ENCODE measurements at regions not wholly inside any gene's neighbourhood (a gene's known extent, or its start where the extent isn't known, plus 50 kb on each side); places are given as distances from the start of the nearest gene placed in this dataset.

GRCh38 chr13:100941377-100942368 is 267.1 kb upstream of the TMTC4 start:
- DNase-seq (ENCODE audit: low spot score in 2 of 2) (no peak), FAIRE-seq (no peak)

GRCh38 chr13:100940658-100941057 is 266.1 kb upstream of the TMTC4 start:
- FAIRE-seq (no peak), DNase-seq (ENCODE audit: low spot score in 2 of 2) (no peak)

GRCh38 chr13:100933841-100934240 is 259.2 kb upstream of the TMTC4 start:
- DNase-seq (ENCODE audit: low spot score in 2 of 2) (no peak), FAIRE-seq (peak; percentile 90)

GRCh38 chr13:100922599-100922998 is 248.0 kb upstream of the TMTC4 start:
- DNase-seq (ENCODE audit: low spot score in 2 of 2) (no peak), FAIRE-seq (no peak)

- no peak for DNase-seq (ENCODE audit: low spot score in 2 of 2)
These were observed 246.5 kb upstream of the TMTC4 start for GRCh38 chr13:100921139-100921538.

GRCh38 chr13:100917011-100917410 is 242.4 kb upstream of the TMTC4 start:
- DNase-seq (ENCODE audit: low spot score in 2 of 2), result no peak
- no peak for FAIRE-seq

More at GRCh38 chr13:100921139-100921538, 246.5 kb upstream of the TMTC4 start:
- no peak for FAIRE-seq

GRCh38 chr13:100913143-100913542 is 238.5 kb upstream of the TMTC4 start:
- FAIRE-seq (no peak), DNase-seq (ENCODE audit: low spot score in 2 of 2) (no peak)

GRCh38 chr13:100904293-100904976 is 229.8 kb upstream of the TMTC4 start:
- FAIRE-seq (no peak), DNase-seq (ENCODE audit: low spot score in 2 of 2) (no peak)

- no peak for DNase-seq (ENCODE audit: low spot score in 2 of 2)
- no peak for FAIRE-seq
These were observed 225.2 kb upstream of the TMTC4 start for GRCh38 chr13:100899720-100900316.

- DNase-seq (ENCODE audit: low spot score in 2 of 2), result no peak
- FAIRE-seq, result no peak
These were observed 223.8 kb upstream of the TMTC4 start for GRCh38 chr13:100898431-100898830.

GRCh38 chr13:100895651-100896050 is 221.1 kb upstream of the TMTC4 start:
- DNase-seq (ENCODE audit: low spot score in 2 of 2) (no peak), FAIRE-seq (no peak)

- DNase-seq (ENCODE audit: low spot score in 2 of 2), result peak in 1 of 2 donors; percentile 5
These were observed 218.4 kb upstream of the TMTC4 start for GRCh38 chr13:100892981-100893380.

GRCh38 chr13:100890645-100891044 is 216.1 kb upstream of the TMTC4 start:
- DNase-seq (ENCODE audit: low spot score in 2 of 2), result no peak
- FAIRE-seq, result no peak

More at GRCh38 chr13:100892981-100893380, 218.4 kb upstream of the TMTC4 start:
- FAIRE-seq, result no peak

- FAIRE-seq, result no peak
- no peak for DNase-seq (ENCODE audit: low spot score in 2 of 2)
These were observed 213.1 kb upstream of the TMTC4 start for GRCh38 chr13:100887729-100888151.

- no peak for FAIRE-seq
- DNase-seq (ENCODE audit: low spot score in 2 of 2), result no peak
These were observed 208.9 kb upstream of the TMTC4 start for GRCh38 chr13:100883453-100883852.

- FAIRE-seq (no peak), DNase-seq (ENCODE audit: low spot score in 2 of 2) (no peak)
These were observed 206.8 kb upstream of the TMTC4 start for GRCh38 chr13:100881291-100881864.

GRCh38 chr13:100880166-100880565 is 205.6 kb upstream of the TMTC4 start:
- DNase-seq (ENCODE audit: low spot score in 2 of 2), result no peak
- FAIRE-seq, result no peak

- no peak for FAIRE-seq
- DNase-seq (ENCODE audit: low spot score in 2 of 2), result no peak
These were observed 204.7 kb upstream of the TMTC4 start for GRCh38 chr13:100879255-100879654.

GRCh38 chr13:100876044-100876403 is 201.4 kb upstream of the TMTC4 start:
- FAIRE-seq (no peak), DNase-seq (ENCODE audit: low spot score in 2 of 2) (no peak)

GRCh38 chr13:100875392-100876043 is 200.9 kb upstream of the TMTC4 start:
- FAIRE-seq (no peak), DNase-seq (ENCODE audit: low spot score in 2 of 2) (no peak)

Measured in frontal cortex (tissue), 3 donors.